Central memory CD4-positive, alpha-beta T cell (primary cell): ENCODE measurements at regions not wholly inside any gene's neighbourhood (a gene's known extent, or its start where the extent isn't known, plus 50 kb on each side); places are given as distances from the start of the nearest gene placed in this dataset.
"Not testable (repeated sequence)": the region's sequence is repeated elsewhere in the genome, so short reads cannot be mapped to it uniquely, and the experiment has no call there.

Experiments used
- DNase-seq: peaks from one replicate; pipeline ENCODE4 v3.0.0; 2022

DNA sequence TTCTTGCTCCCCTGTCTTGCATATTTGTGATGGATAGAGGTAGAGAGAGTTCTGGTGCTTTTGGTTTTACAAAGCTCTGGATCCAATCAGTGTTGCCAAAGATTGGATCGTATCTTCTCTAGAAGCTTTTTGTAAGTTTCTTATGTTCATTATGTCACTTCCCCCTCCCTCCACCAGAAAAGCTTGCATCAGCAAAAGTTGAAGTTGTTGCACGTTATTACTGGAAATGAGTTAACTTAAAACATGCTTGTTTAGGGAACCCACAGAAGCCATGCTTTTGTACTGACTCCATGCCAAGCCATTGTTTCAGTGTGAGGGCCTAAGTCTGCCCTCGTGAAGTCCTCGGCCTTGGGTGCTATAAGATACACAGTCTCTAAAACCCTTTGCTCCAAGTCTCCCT lies 186.5 kb downstream of the ERCC6L2 start:
- no peak for DNase-seq

DNA sequence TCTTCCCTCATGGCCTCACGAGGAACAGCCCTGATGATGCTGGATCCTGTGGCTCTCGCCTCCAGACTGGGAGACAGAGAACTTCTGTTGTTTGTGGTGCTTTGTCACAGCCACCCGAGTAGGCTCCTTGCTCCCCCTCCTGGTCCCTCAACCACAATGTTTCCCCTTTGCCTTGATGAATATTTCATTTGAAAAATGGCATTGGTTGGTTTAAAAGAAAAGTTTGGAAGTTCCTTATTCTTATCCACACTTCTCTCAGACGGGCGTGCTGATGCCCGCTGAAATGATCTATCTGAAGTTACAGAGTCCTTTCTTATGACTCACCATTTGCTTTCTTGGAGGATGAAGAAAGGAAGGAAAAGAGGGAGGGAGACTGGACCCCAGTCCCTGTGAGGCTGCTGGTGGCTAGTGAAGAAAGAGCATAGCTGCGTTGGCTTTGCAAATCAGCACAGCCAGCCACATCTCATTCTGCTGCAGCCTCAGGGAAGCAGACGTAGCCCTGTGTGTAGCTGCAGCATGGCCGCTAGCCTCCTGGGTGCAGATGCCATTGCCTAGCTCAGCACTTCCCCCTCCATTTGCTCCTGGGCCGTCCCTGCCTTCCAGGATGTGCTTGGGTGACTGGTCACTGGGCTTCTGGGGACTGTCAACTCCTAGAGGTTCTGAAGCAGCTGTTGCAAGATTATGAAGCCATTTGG lies 185.9 kb downstream of the ERCC6L2 start:
- peak; percentile 30 for DNase-seq

DNA sequence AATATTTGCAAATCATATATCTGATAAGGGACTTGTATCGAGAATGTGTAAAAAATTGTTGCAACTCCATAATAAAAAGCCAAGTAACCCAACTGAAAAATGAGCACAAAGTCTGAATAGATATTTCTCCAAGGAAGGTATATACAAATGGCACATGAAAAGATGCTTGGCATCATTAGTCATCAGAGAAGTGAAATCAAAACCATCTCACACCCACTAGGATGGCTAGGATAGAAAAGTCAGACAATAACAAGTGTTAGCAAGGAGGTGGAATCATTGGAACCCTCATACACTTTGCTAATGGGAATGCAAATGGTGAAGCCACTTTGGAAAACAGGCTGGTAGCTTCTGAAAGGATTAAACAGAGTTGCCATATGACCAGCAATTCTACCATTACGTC lies 182.7 kb downstream of the ERCC6L2 start:
- DNase-seq = no peak

- DNase-seq = no peak
Measured at GRCh38 chr9:96057155-96057554, 181.7 kb downstream of the ERCC6L2 start.

GRCh38 chr9:96056226-96056625 lies 180.7 kb downstream of the ERCC6L2 start:
- DNase-seq = no peak

GRCh38 chr9:96054248-96054647 lies 178.8 kb downstream of the ERCC6L2 start:
- DNase-seq = not testable (repeated sequence)

- DNase-seq = no peak
Measured at GRCh38 chr9:96052686-96053085, 177.2 kb downstream of the ERCC6L2 start.

DNA sequence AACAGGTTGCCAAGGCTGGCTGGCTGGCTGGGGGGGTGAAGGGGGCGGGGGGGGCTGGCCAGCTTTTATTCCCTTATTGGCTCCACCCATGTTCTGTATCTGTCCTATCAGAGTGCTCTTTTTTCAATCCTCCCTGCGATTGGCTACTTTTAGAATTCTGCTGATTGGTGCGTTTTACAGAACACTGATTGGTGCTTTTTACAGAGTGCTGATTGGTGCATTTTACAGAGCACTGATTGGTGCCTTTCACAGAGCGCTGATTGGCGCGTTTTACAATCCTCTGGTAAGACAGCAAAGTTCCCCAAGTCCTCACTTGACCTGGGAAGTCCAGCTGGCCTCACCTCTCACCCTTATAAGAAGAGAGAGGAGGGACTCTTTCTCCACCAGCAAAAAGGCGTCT lies 175.9 kb downstream of the ERCC6L2 start:
- DNase-seq = no peak

GRCh38 chr9:96050861-96051155 lies 175.3 kb downstream of the ERCC6L2 start:
- DNase-seq = no peak

GRCh38 chr9:96050048-96050860 lies 174.8 kb downstream of the ERCC6L2 start:
- no peak for DNase-seq

GRCh38 chr9:96048956-96049831 lies 173.7 kb downstream of the ERCC6L2 start:
- DNase-seq = no peak

DNA sequence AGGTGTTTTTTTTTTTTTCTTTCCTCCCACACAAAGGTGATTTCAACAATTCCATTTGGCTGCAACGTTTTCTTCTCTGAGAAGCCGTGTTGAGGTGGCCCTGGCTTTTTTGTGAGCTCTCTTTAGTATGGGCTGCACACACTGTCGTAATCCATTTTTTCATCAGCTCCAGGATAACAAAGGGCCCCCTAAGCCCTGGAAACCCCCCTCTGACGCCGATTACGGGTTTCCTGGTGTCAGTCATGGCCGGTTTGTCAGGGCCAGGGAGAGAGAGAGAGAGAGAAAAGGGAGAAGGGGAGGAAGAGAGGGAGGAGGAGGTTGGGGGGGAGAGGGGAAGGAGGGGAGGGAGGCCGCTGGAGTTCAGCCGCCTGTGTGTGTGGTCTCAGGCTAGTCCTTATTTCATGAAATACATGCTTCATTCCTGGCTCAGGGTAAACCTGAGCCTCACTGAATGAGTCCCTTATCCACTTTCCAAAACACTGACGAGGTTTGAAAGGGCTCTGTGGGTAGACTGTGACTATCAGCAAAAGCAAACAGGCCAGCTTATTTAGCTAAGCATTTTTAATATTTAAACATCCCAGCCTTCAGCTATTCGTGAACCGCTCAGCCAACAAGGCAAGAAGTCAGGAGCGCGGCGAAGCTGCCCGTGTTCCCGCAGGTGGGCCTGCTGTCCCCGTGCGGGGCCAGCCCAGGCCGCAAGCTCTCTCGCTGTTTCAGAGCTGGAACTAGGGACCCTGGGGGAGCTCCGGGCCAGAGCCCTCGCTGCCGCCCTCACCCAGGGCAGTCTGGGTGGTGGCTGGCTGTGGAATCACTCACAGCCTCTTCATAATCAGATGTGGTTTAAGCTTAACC lies 172.8 kb downstream of the ERCC6L2 start:
- no peak for DNase-seq

DNA sequence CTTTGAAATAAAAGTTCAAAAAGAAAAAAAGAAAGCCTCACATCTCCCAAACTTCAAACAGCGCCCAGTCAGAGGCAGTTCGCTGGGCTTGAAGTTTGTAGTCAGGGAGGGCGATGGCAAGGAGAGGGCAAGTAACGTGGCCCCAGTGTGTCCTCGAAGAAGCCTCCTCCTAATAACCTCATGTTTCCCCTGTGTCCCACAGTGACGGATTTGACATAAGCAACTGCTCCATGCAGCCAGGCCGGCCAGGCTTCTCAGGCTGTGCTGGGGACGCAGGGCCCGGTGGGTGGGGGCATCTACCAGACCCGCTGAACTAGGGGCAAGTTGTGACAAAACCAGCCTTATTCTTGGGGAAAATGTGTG lies 172.2 kb downstream of the ERCC6L2 start:
- no peak for DNase-seq

GRCh38 chr9:96047116-96047639 lies 171.7 kb downstream of the ERCC6L2 start:
- no peak for DNase-seq

- no peak for DNase-seq
Measured at GRCh38 chr9:96045811-96046210, 170.3 kb downstream of the ERCC6L2 start.

- DNase-seq = no peak
Measured at GRCh38 chr9:96044401-96044800, 168.9 kb downstream of the ERCC6L2 start.

DNA sequence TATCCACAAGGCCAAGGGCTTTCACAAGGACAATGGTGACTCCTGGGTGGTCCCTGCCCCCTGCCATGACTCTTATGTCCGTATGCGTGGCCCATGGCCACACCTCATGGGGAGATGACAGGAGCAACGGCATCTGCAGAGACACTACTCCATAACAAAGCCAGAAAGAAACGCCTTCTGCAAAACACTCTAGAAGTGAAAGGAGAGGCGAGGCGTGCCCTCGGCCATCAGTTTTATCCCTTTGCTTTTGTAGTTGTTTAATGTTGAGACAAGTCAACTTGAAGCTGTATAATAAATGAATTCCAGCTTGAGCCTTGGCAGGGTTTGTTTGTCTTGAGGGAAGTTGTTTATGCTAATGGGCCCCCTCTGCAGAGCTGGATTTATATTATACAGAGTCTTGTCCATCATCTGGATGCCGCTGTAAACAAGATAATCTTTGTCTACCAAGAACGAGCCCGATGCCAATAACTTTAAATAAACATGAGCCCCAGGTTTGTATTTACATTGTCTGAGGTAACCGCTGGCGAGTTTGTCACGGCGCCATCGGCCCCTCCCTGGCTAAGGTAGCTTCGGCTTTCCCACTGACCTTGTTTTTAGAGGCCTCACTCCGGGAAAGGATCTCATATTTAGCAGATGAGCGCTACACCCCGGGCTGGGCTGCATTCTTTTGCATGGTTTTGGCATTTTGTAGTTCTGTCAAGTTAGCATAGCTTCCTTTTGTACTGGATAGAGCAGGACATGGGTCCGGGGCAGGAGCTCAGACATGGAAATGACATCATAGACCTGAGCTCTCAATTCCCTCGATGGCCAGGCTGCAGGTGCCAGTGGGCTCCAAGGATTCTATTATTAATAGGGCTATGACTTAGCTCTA lies 165.3 kb downstream of the ERCC6L2 start:
- no peak for DNase-seq

- no peak for DNase-seq
Measured at GRCh38 chr9:96038914-96039313, 163.4 kb downstream of the ERCC6L2 start.

GRCh38 chr9:96038271-96038670 lies 162.8 kb downstream of the ERCC6L2 start:
- DNase-seq = no peak

- DNase-seq = no peak
Measured at GRCh38 chr9:96034553-96035122, 159.1 kb downstream of the ERCC6L2 start.

GRCh38 chr9:96033896-96034295 lies 158.4 kb downstream of the ERCC6L2 start:
- no peak for DNase-seq
